ENCODE measurements at regions not wholly inside any gene's neighbourhood (a gene's known extent, or its start where the extent isn't known, plus 50 kb on each side); places are given as distances from the start of the nearest gene placed in this dataset.

DNA sequence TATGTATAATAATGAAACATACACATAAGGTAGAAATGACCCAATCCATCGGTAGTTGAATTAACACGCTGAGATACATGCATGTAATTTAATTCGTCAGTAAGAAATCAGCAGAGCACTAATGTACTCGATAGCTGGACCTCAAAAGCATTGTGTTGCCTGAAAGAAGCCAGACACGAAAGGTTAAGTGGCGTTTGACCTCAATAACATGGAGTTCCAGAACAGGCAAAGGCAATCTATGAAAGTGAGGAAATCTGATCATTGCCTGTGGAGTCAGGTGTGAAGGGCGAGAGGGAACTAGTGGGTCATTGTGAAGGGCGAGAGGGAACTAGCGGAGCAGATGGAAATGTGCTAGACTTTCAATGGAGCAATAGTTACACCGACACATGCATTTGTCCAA is 970.4 kb upstream of the TMEM132C start:
- Histone ChIP-seq H3K27ac (no peak overlapping the region), H3K36me3 (no peaks in the 10 kb centered on the region), H3K4me3 (ENCODE audit: low read depth, low read length) (no peak overlapping the region), H3K27me3 (ENCODE audit: insufficient read depth, low read depth, severe bottlenecking) (no peaks in the 10 kb centered on the region), H3K9me3 (ENCODE audit: severe bottlenecking) (peaks cover 3% of the 10 kb centered on the region)
- TF ChIP-seq, protein P1, sequence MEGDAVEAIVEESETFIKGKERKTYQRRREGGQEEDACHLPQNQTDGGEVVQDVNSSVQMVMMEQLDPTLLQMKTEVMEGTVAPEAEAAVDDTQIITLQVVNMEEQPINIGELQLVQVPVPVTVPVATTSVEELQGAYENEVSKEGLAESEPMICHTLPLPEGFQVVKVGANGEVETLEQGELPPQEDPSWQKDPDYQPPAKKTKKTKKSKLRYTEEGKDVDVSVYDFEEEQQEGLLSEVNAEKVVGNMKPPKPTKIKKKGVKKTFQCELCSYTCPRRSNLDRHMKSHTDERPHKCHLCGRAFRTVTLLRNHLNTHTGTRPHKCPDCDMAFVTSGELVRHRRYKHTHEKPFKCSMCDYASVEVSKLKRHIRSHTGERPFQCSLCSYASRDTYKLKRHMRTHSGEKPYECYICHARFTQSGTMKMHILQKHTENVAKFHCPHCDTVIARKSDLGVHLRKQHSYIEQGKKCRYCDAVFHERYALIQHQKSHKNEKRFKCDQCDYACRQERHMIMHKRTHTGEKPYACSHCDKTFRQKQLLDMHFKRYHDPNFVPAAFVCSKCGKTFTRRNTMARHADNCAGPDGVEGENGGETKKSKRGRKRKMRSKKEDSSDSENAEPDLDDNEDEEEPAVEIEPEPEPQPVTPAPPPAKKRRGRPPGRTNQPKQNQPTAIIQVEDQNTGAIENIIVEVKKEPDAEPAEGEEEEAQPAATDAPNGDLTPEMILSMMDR (IDR thresholded peaks at IDR 0.05; ENCODE audit: low read depth, low read length), result no peak
- DNase-seq, result no peak

DNA sequence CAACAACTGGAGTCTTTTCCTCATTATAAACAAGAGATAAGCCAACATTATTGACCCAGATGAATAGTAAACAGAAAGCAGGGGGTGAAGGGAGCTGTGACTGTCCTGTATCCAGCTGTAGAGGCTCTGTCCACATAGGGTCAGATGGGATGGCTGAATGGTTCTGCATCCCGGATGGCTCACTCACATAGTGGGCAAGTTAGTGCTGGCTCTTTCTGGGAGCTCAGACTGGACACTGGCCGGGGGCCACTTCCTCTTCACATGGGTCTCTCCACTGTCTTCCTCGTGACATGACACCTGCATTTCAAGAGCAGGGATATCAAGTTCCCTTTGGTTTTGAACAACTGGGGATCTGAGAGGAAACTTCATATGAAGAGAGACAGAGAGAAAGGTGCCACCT is 969.6 kb upstream of the TMEM132C start:
- no peak for DNase-seq
- H3K36me3 ChIP-seq, result no peaks in the 10 kb centered on the region
- TF ChIP-seq, protein P1 (IDR thresholded peaks at IDR 0.05; ENCODE audit: low read depth, low read length), result no peak
- peaks cover 3% of the 10 kb centered on the region for H3K9me3 ChIP-seq (ENCODE audit: severe bottlenecking)
- H3K27me3 ChIP-seq (ENCODE audit: insufficient read depth, low read depth, severe bottlenecking), result no peaks in the 10 kb centered on the region
- no peak overlapping the region for H3K27ac ChIP-seq
- H3K4me3 ChIP-seq (ENCODE audit: low read depth, low read length), result no peak overlapping the region

- H3K27ac ChIP-seq, result no peak overlapping the region
- DNase-seq, result no peak
- H3K4me3 ChIP-seq (ENCODE audit: low read depth, low read length), result no peak overlapping the region
- H3K27me3 ChIP-seq (ENCODE audit: insufficient read depth, low read depth, severe bottlenecking), result no peaks in the 10 kb centered on the region
- H3K9me3 ChIP-seq (ENCODE audit: severe bottlenecking), result peaks cover 3% of the 10 kb centered on the region
- H3K36me3 ChIP-seq, result no peaks in the 10 kb centered on the region
- TF ChIP-seq, protein P1 (IDR thresholded peaks at IDR 0.05; ENCODE audit: low read depth, low read length), result no peak
These were observed 966.9 kb upstream of the TMEM132C start for GRCh38 chr12:127300075-127300474.

DNA sequence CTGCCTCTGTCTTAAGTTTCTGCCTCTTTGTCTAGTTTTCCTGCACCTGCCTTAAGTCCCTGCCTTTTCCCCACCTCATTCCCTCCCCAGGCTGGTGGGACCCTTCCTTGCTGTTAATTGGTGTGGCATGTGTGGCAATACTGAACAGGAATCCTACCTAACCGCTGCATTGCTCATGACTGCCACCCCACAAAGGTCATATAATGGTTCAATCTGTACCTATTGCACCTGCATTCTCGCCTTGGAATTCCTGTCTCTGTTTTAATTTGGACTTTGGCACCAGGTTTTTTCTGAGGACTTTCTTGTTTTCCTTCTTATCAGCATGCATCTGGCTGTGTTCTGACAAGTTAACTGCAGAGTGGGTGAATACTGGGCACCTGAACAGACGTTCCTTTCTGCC is 966.2 kb upstream of the TMEM132C start:
- Histone ChIP-seq H3K27ac (no peak overlapping the region), H3K9me3 (ENCODE audit: severe bottlenecking) (peaks cover 3% of the 10 kb centered on the region), H3K36me3 (no peaks in the 10 kb centered on the region), H3K4me3 (ENCODE audit: low read depth, low read length) (no peak overlapping the region), H3K27me3 (ENCODE audit: insufficient read depth, low read depth, severe bottlenecking) (no peaks in the 10 kb centered on the region)
- no peak for DNase-seq
- TF ChIP-seq, protein P1 (IDR thresholded peaks at IDR 0.05; ENCODE audit: low read depth, low read length), result no peak

DNA sequence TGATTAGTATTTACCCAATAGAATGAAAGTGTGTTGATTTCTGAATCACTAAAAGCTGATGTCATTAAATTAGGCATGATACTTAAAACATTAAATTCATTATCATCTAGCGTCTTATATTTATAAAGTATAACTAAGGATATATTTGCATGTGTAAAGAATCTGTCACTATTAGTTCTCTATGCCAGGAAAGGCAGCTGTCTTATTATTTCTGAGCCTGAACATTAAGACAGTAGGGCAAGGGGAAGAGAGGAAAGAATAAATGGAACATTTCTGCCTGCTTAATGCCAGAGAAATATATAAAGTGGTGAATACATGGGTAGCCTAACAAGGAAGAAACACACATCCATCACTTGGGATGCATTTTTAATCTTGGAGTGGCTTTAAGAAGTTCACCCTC is 965.1 kb upstream of the TMEM132C start:
- Histone ChIP-seq H3K27ac (no peak overlapping the region), H3K4me3 (ENCODE audit: low read depth, low read length) (no peak overlapping the region), H3K36me3 (no peaks in the 10 kb centered on the region), H3K27me3 (ENCODE audit: insufficient read depth, low read depth, severe bottlenecking) (no peaks in the 10 kb centered on the region), H3K9me3 (ENCODE audit: severe bottlenecking) (peaks cover 3% of the 10 kb centered on the region)
- TF ChIP-seq, protein P1 (IDR thresholded peaks at IDR 0.05; ENCODE audit: low read depth, low read length), result no peak
- DNase-seq, result no peak
